ENCODE measurements at regions not wholly inside any gene's neighbourhood (a gene's known extent, or its start where the extent isn't known, plus 50 kb on each side); places are given as distances from the start of the nearest gene placed in this dataset.

DNA sequence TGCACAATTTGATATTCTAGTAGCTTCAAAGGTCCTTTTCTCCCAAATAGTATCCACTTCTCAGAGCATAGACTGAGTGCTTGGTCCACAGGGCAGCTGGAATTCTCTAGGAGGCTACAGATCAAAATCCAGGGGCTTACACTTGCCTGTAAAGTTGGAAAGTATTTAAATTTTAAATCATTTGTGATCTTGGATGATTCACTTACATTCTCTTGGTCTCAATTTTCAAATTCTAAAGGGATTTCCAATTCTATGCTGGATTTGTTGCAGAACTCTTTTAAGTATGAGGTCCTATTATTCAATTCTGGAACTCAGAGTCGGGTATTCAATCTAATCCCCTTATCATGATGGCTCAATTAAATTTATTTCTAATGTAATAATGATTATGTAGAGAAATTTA lies 492.3 kb downstream of the NYAP2 start:
- DNase-seq, result no peak
- BruUV-seq (replicated peaks), result no TSS peak
- no peak overlapping the region for H3K27ac Mint-ChIP-seq (ENCODE audit: unreplicated experiment)
- peaks cover 12% of the 10 kb centered on the region for H3K4me1 Mint-ChIP-seq (ENCODE audit: low read depth, unreplicated experiment)
- CTCF ChIA-PET, result no interaction called here
- H3K36me3 Mint-ChIP-seq (ENCODE audit: insufficient read depth, unreplicated experiment), result no peaks in the 10 kb centered on the region
- intact Hi-C loops (cut with micrococcal nuclease; ENCODE audit: unreplicated experiment), result loop anchor here (5.0 kb wide), 1 partner anchor 586 kb away; no protein-coding TSS in a partner anchor
- no peaks in the 10 kb centered on the region for H3K27me3 Mint-ChIP-seq (ENCODE audit: unreplicated experiment)
- H3K4me3 Mint-ChIP-seq (ENCODE audit: low read depth, unreplicated experiment), result no peak overlapping the region
- TF ChIP-seq, protein P1, sequence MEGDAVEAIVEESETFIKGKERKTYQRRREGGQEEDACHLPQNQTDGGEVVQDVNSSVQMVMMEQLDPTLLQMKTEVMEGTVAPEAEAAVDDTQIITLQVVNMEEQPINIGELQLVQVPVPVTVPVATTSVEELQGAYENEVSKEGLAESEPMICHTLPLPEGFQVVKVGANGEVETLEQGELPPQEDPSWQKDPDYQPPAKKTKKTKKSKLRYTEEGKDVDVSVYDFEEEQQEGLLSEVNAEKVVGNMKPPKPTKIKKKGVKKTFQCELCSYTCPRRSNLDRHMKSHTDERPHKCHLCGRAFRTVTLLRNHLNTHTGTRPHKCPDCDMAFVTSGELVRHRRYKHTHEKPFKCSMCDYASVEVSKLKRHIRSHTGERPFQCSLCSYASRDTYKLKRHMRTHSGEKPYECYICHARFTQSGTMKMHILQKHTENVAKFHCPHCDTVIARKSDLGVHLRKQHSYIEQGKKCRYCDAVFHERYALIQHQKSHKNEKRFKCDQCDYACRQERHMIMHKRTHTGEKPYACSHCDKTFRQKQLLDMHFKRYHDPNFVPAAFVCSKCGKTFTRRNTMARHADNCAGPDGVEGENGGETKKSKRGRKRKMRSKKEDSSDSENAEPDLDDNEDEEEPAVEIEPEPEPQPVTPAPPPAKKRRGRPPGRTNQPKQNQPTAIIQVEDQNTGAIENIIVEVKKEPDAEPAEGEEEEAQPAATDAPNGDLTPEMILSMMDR (IDR thresholded peaks at IDR 0.05; ENCODE audit: unreplicated experiment), result no peak
- H3K9me3 Mint-ChIP-seq (ENCODE audit: low read depth, unreplicated experiment), result no peaks in the 10 kb centered on the region

DNA sequence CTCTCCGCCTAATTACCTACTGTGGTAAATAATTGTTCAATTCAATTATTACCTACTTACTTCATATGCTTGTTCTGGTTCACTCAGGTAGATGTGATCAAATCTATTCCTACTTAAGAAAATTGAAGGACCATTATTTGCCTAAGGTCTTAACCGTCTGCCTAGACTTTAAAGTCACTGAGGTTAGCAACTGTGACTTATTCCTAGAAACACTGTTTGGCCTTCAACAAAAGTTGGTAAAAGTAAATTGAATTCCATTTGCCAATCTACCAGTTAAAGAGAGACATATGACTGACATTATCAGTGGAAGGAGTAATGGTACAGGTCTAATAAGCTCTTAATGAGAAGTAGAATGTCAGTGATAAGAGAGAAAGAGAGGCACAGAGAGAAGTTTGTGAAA lies 491.5 kb downstream of the NYAP2 start:
- peaks cover 12% of the 10 kb centered on the region for H3K4me1 Mint-ChIP-seq (ENCODE audit: low read depth, unreplicated experiment)
- H3K36me3 Mint-ChIP-seq (ENCODE audit: insufficient read depth, unreplicated experiment), result no peaks in the 10 kb centered on the region
- no peaks in the 10 kb centered on the region for H3K27me3 Mint-ChIP-seq (ENCODE audit: unreplicated experiment)
- intact Hi-C loops (cut with micrococcal nuclease; ENCODE audit: unreplicated experiment), result loop anchor here (5.0 kb wide), 1 partner anchor 586 kb away; no protein-coding TSS in a partner anchor
- BruUV-seq (replicated peaks), result no TSS peak
- CTCF ChIA-PET, result no interaction called here
- H3K27ac Mint-ChIP-seq (ENCODE audit: unreplicated experiment), result no peak overlapping the region
- no peaks in the 10 kb centered on the region for H3K9me3 Mint-ChIP-seq (ENCODE audit: low read depth, unreplicated experiment)
- no peak overlapping the region for H3K4me3 Mint-ChIP-seq (ENCODE audit: low read depth, unreplicated experiment)
- DNase-seq, result no peak
- TF ChIP-seq, protein P1 (IDR thresholded peaks at IDR 0.05; ENCODE audit: unreplicated experiment), result no peak

DNA sequence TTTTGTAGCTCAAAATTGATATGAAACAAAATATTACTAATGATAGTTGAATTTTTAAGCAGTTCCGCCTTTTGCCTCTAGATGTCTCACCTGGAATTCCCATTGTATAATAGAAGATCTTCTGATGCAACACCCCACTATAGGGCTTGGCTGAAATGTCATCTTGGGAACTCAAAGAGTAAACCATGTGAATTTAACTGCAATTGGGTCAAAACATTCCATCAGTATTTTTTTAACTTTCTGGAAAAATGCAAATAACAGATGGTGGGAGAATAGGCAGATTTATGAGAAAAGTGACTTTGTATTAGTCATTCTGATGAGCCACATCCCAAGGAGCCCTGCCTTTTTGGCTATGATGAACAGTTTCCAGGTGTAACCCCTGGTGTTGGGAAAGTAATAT lies 489.9 kb downstream of the NYAP2 start:
- Mint-ChIP-seq H3K4me1 (ENCODE audit: low read depth, unreplicated experiment) (peaks cover 6% of the 10 kb centered on the region), H3K27me3 (ENCODE audit: unreplicated experiment) (no peaks in the 10 kb centered on the region), H3K27ac (ENCODE audit: unreplicated experiment) (no peak overlapping the region), H3K9me3 (ENCODE audit: low read depth, unreplicated experiment) (no peaks in the 10 kb centered on the region), H3K36me3 (ENCODE audit: insufficient read depth, unreplicated experiment) (no peaks in the 10 kb centered on the region), H3K4me3 (ENCODE audit: low read depth, unreplicated experiment) (no peak overlapping the region)
- BruUV-seq (replicated peaks), result no TSS peak
- TF ChIP-seq, protein P1 (IDR thresholded peaks at IDR 0.05; ENCODE audit: unreplicated experiment), result peak; percentile 78
- CTCF ChIA-PET, result interaction anchor here (0.6 to 1.0 kb wide), 4 partner anchors 10 to 913 kb away, joined by 3 to 7 read pairs (median 4); no protein-coding TSS in a partner anchor
- intact Hi-C loops (cut with micrococcal nuclease; ENCODE audit: unreplicated experiment), result loop anchor here (1.0 to 5.0 kb wide), 4 partner anchors 217 to 913 kb away; no protein-coding TSS in a partner anchor
- DNase-seq, result peak; percentile 33

DNA sequence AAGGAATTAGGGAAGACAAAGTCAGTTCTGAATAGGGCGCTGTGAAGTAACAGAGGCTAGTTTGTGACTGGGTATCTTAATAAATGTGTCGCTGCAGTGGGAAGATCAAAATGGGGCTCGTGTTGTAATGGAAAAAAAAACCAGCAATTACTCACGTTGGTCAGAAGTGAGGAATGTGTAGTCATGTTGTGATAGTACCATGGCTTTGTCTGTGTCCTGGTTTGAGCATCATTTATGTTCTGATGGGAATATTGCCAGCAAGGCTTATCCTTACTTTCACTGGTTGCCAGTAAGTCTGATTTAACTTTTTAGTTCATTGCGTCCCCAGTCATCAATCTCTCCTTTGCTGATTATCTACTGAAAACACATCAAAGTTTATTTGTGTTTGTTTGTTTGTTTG lies 467.6 kb downstream of the NYAP2 start:
- Mint-ChIP-seq H3K27me3 (ENCODE audit: unreplicated experiment) (no peaks in the 10 kb centered on the region), H3K27ac (ENCODE audit: unreplicated experiment) (no peak overlapping the region), H3K4me1 (ENCODE audit: low read depth, unreplicated experiment) (no peaks in the 10 kb centered on the region), H3K36me3 (ENCODE audit: insufficient read depth, unreplicated experiment) (no peaks in the 10 kb centered on the region), H3K4me3 (ENCODE audit: low read depth, unreplicated experiment) (no peak overlapping the region), H3K9me3 (ENCODE audit: low read depth, unreplicated experiment) (no peaks in the 10 kb centered on the region)
- TF ChIP-seq, protein P1 (IDR thresholded peaks at IDR 0.05; ENCODE audit: unreplicated experiment), result no peak
- intact Hi-C loops (cut with micrococcal nuclease; ENCODE audit: unreplicated experiment), result no loop called here
- no peak for DNase-seq
- no TSS peak for BruUV-seq (replicated peaks)
- CTCF ChIA-PET, result no interaction called here

Data from Calu3 (cell line).